ENCODE measurements at regions not wholly inside any gene's neighbourhood (a gene's known extent, or its start where the extent isn't known, plus 50 kb on each side); places are given as distances from the start of the nearest gene placed in this dataset.

DNA sequence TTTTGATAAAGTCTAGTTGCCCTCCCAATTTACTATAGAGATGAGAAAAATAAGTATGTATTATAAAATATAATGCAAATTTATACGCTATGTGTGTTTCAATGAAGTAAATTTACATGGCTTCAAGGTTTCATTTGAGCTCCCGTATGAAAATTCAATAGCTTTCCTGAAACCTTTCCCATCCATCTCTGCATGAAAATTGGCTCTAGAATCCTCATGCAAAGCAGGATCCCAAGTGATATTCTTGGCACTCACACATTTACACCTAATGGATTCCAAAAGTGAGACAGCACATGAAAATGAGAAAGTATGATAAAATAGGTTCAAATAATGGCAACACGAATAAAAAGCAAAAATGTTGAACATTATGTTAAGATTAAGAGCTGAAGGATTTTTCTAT is 1595.8 kb upstream of the SEL1L start:
- TF ChIP-seq, protein P1, sequence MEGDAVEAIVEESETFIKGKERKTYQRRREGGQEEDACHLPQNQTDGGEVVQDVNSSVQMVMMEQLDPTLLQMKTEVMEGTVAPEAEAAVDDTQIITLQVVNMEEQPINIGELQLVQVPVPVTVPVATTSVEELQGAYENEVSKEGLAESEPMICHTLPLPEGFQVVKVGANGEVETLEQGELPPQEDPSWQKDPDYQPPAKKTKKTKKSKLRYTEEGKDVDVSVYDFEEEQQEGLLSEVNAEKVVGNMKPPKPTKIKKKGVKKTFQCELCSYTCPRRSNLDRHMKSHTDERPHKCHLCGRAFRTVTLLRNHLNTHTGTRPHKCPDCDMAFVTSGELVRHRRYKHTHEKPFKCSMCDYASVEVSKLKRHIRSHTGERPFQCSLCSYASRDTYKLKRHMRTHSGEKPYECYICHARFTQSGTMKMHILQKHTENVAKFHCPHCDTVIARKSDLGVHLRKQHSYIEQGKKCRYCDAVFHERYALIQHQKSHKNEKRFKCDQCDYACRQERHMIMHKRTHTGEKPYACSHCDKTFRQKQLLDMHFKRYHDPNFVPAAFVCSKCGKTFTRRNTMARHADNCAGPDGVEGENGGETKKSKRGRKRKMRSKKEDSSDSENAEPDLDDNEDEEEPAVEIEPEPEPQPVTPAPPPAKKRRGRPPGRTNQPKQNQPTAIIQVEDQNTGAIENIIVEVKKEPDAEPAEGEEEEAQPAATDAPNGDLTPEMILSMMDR (IDR thresholded peaks at IDR 0.05), result no peak
- no peak for TF ChIP-seq POLR2A (IDR thresholded peaks at IDR 0.05)
